Middle frontal gyrus (tissue), 1 donor: ENCODE measurements at regions not wholly inside any gene's neighbourhood (a gene's known extent, or its start where the extent isn't known, plus 50 kb on each side); places are given as distances from the start of the nearest gene placed in this dataset.
A peak's percentile ranks its signal among the peaks of the same experiment; 100 is the strongest.
"Not testable (repeated sequence)": the region's sequence is repeated elsewhere in the genome, so short reads cannot be mapped to it uniquely, and the experiment has no call there.

Experiments used
- DNase-seq: peaks from one replicate; pipeline ENCODE4 v3.0.0-alpha.2; 2015; ENCODE audit warnings: low spot score; ENCODE audit errors: extremely low spot score

- DNase-seq, result no peak
Measured at GRCh38 chr6:106747139-106747538, 117.8 kb downstream of the QRSL1 start.

GRCh38 chr6:106746652-106747051 lies 117.3 kb downstream of the QRSL1 start:
- DNase-seq, result no peak

GRCh38 chr6:106745824-106746582 lies 116.6 kb downstream of the QRSL1 start:
- no peak for DNase-seq

- no peak for DNase-seq
Measured at GRCh38 chr6:106745197-106745770, 115.9 kb downstream of the QRSL1 start.

- DNase-seq, result no peak
Measured at GRCh38 chr6:106744781-106745180, 115.4 kb downstream of the QRSL1 start.

- DNase-seq, result not testable (repeated sequence)
Measured at GRCh38 chr6:106744029-106744428, 114.7 kb downstream of the QRSL1 start.

GRCh38 chr6:106743612-106744011 lies 114.2 kb downstream of the QRSL1 start:
- no peak for DNase-seq

- no peak for DNase-seq
Measured at GRCh38 chr6:106740287-106740686, 110.9 kb downstream of the QRSL1 start.

- peak; percentile 59 for DNase-seq
Measured at GRCh38 chr6:106739387-106739786, 110.0 kb downstream of the QRSL1 start.

GRCh38 chr6:106736502-106736901 lies 107.1 kb downstream of the QRSL1 start:
- no peak for DNase-seq

- DNase-seq, result no peak
Measured at GRCh38 chr6:106735828-106736227, 106.5 kb downstream of the QRSL1 start.

GRCh38 chr6:106735136-106735633 lies 105.8 kb downstream of the QRSL1 start:
- DNase-seq, result no peak

- no peak for DNase-seq
Measured at GRCh38 chr6:106733386-106733785, 104.0 kb downstream of the QRSL1 start.

GRCh38 chr6:106732376-106732940 lies 103.1 kb downstream of the QRSL1 start:
- no peak for DNase-seq

- no peak for DNase-seq
Measured at GRCh38 chr6:106731843-106732160, 102.4 kb downstream of the QRSL1 start.

- DNase-seq, result no peak
Measured at GRCh38 chr6:106731144-106731842, 101.9 kb downstream of the QRSL1 start.

GRCh38 chr6:106730718-106731117 lies 101.3 kb downstream of the QRSL1 start:
- no peak for DNase-seq

- no peak for DNase-seq
Measured at GRCh38 chr6:106730264-106730663, 100.9 kb downstream of the QRSL1 start.

- DNase-seq, result no peak
Measured at GRCh38 chr6:106729841-106730240, 100.5 kb downstream of the QRSL1 start.

- DNase-seq, result no peak
Measured at GRCh38 chr6:106728296-106728870, 99.0 kb downstream of the QRSL1 start.

GRCh38 chr6:106727480-106728149 lies 98.2 kb downstream of the QRSL1 start:
- no peak for DNase-seq
